ENCODE measurements at regions not wholly inside any gene's neighbourhood (a gene's known extent, or its start where the extent isn't known, plus 50 kb on each side); places are given as distances from the start of the nearest gene placed in this dataset.

- no peaks in the 10 kb centered on the region for H3K27me3 ChIP-seq (replicated peaks in 1 of 2; ENCODE audit: control insufficient read depth in 2 of 2, insufficient read depth in 2 of 2, low read length in 1 of 2)
- no peak for FAIRE-seq
- no peak overlapping the region for H3K4me3 ChIP-seq
- POLR2A ChIA-PET: no interaction called here
- TF ChIP-seq, protein P1, sequence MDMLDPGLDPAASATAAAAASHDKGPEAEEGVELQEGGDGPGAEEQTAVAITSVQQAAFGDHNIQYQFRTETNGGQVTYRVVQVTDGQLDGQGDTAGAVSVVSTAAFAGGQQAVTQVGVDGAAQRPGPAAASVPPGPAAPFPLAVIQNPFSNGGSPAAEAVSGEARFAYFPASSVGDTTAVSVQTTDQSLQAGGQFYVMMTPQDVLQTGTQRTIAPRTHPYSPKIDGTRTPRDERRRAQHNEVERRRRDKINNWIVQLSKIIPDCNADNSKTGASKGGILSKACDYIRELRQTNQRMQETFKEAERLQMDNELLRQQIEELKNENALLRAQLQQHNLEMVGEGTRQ (IDR thresholded peaks at IDR 0.05; ENCODE audit: borderline replicate concordance, low read depth, low read length): no peak
- TF ChIP-seq CBX3 (IDR thresholded peaks at IDR 0.05; ENCODE audit: borderline replicate concordance, low read depth): no peak
- TF ChIP-seq ZZZ3 (IDR thresholded peaks at IDR 0.05; ENCODE audit: control insufficient read depth, insufficient read length, low read depth): no peak
- no peak for TF ChIP-seq RAD51 (IDR thresholded peaks at IDR 0.05)
- TF ChIP-seq PRDM15 (CRISPR knock-in tag; IDR thresholded peaks at IDR 0.05): no peak
- no peaks in the 10 kb centered on the region for H3K79me2 ChIP-seq (ENCODE audit: control insufficient read depth, insufficient read depth, low read length)
- 82% methylated on average over 4 of the region's 4 CpGs for WGBS (ENCODE audit: insufficient coverage, insufficient replicate concordance, low lambda C conversion rate, missing lambda C conversion rate)
- no peaks in the 10 kb centered on the region for H3K4me1 ChIP-seq (ENCODE audit: control insufficient read depth, insufficient read depth, low read length)
- no peak for ATAC-seq
- no TSS peak for BruUV-seq (replicated peaks)
- no peaks in the 10 kb centered on the region for H4K20me1 ChIP-seq (ENCODE audit: control insufficient read depth, insufficient read depth)
- H3K4me2 ChIP-seq (ENCODE audit: control insufficient read depth, insufficient read depth): no peak overlapping the region
- CTCF ChIA-PET: no interaction called here
- H3K9me3 ChIP-seq (replicated peaks; ENCODE audit: control insufficient read depth, insufficient read depth, low read length): peaks cover 3% of the 10 kb centered on the region; the same call in 1 of the 3 replicates
- intact Hi-C loops (cut with micrococcal nuclease; ENCODE audit: unreplicated experiment): no loop called here
- DNase-seq (ENCODE audit: low read depth, low spot score): no peak
- H3K27ac ChIP-seq (ENCODE audit: control insufficient read depth, insufficient read depth): no peak overlapping the region
- in situ Hi-C loops (cut with MboI): no loop called here
- SMC1A ChIA-PET (ENCODE audit: uncharacterized antibody, unreplicated experiment): no interaction called here
- H3K9ac ChIP-seq (ENCODE audit: control insufficient read depth, insufficient read depth, low read length): no peak overlapping the region
- H3K36me3 ChIP-seq (ENCODE audit: control insufficient read depth in 2 of 2, insufficient read depth in 2 of 2, low read length in 1 of 2): no peaks in the 10 kb centered on the region
- RAD21 ChIA-PET (ENCODE audit: unreplicated experiment): no interaction called here
- H2AFZ ChIP-seq (ENCODE audit: control insufficient read depth, low read depth, low read length): no peak overlapping the region
These were observed 100.2 kb upstream of the SP4 start for GRCh38 chr7:21327422-21328409.
